ENCODE measurements at regions not wholly inside any gene's neighbourhood (a gene's known extent, or its start where the extent isn't known, plus 50 kb on each side); places are given as distances from the start of the nearest gene placed in this dataset.

DNA sequence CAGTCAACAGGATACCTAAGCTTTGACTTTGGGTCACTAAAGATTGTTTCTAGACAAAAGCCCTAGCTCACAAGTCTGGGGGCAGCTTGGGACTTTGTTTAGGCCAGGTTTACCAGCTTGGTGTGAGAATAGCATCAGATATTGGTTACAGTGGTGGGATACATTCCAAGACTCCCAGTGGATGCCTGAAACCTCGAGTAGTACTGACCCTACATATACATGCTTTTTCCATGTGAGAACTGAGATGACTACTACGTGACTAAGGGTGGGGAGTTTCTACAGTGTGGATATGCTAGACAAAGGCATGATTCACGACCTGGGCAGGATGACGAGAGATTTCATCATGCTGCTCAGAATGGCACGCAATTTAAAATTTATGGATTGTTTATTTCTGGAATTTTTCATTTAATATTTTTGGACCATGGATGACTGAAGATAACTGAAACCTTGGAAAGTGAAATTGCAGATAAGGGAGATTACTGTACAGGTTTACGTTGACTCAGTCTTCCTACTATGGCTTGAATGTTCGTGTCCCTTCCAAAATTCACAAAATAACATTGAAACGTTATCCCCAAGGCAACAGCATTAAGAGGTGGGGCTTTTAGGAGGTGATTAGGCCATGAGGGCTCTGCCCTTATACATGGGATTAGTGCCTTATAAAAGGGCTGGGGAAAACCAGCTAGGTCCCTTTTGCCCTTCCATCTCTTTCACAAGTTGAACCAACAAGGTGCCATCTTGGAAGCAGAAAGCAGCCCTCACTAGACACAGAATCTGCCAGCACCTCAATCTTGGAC lies 50.2 kb upstream of the CTAGE1 start:
- no peak for FAIRE-seq

DNA sequence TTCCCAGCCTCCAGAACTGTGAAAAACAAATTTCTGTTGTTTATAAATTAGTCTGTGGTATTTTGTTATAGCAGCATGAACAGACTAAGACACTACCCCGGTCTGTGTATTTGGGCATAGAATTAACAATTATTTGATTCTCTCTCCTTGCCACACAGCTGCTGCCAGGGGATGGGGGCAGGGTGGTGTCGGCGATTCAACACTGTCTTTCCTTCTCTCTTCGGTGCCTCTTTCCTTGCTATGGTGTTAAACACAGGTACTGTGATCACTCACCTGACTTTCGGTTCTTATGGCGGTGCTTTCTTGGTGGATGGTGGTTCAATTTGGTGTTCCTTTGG lies 50.8 kb upstream of the CTAGE1 start:
- no peak for FAIRE-seq

DNA sequence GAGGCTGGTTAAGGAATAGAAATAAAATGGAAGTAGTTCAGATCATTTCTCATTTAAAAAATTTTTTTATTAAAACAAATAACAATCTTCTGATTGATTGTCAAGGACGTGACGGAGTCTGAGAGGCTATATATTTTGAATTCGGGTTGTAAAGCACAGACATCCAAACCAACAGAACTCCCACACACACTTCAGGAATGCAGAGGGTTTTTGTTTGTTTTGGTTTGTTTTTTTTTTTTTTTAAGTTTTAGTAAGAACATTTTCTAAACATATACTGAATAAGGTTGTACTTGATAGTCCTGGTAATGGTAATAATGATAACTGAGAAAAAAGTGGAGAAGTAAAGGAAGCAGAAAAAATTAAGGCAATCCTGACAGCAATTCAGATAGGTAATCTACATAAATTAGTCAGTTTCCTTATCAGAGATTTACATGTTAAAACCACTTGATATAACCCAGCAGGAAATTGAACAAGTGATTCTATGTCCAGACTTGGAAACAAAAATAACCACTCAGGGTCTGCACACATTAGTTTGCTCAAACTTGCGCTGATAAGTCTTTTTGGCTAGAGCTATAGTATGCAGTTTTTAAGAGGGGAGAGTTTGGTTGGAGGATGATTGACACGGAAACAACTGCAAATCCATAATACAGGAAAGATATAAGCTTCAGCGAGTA lies 51.5 kb upstream of the CTAGE1 start:
- FAIRE-seq = no peak

DNA sequence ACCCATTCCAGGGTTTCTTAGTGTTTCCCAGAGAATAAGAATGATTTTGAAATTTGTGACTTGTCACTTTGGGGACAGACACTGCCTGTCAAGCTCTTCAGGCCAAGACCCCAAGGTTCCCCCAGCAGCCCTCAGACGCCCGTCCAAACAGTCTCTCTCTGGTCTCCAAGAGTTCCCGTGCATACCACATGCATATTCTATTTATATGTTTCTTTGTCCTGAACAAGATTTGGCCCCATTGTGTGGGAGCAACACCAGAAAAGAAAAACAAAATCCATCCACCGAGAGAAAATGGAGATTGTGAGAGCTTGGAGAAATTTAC lies 52.2 kb upstream of the CTAGE1 start:
- no peak for FAIRE-seq

DNA sequence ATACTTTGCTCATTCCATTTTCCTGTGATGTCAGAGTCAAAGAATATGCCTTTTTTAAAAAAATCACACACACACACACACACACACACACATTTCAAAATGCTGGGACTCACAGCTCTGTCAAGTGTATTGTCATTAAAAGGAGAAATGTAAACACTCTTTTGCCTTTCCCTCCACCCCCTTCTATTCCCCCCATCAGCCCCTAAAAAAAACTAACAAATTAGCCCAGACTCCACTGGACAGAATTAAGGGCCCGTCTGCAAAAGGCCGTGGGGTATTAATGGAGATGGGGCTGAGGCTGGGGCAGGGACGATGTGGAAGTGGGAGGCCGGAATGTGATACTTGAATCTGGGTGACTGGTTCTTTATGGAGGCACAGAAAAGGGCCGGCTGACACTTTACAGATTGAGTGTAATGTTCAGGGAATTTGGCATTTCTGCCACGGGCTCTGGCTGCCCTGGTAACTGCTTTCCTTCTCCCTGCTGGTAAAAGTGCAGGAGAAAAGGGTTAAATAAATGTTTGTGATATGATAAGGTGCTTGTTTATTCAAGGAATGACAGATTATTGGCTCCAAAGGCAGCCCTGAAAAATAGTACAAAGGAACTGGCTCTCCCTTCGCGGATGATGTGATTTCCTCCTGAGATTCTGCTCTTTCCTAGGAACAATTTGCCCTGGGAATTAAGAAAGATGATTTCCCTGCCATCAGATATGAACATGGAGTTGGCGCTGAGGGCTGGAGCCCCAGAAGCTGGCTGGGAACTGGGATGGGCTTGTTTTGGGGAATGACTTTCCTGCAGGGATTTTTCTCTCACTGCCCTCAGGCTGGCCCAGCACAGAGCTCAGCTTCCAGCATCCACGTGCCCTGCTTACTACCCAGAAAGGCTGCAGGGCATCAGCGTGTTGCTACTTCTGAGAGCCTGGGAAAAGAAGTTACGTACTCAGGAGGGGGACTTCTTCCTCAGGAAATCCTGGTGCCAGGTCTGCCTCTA lies 52.8 kb upstream of the CTAGE1 start:
- FAIRE-seq = no peak

DNA sequence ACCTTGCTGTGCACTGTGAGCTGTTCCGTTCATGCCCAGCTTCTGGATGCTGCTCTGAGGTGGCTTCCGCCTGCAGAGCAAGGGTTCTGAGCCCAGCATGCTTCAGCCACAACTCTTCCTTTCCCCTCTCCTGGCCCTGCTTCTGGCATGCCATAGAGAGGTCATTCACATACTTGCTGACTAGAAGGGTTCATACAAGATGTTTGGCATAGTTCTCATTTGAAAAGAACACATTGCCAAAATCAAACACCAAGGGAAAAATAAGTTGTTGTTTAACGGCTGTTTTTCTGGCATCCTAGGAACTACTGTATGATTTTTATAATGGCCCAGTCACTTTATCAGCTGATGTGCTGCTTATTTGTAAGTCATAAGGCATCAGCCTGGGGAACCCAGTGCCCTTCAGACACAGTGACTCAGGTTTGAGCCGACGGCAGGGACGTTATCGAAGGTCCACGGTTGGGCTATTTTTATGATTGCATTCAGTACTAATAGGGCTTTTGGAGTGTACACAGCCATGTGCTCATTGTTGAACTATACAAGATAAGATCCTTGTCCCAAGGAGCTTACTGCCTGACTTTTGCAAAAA lies 53.9 kb upstream of the CTAGE1 start:
- FAIRE-seq = no peak

DNA sequence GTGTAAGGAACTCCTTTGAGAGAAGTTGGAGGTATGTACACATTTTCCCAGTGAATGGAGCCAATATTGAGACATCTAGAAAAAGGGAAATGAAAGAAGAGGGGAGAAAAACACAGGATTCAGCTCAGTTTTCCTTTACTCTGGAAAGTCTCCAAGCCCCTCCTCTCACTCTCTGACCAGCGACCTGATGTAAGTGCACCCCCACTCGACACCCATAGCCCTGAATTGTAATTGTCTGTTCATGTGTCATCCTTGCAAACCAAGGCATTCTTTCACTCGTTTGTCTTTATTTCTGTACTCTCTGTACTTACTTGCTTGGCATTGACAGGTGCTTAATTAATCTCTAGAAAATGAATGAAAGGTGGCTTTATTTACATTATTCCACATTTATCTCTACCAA lies 55.7 kb upstream of the CTAGE1 start:
- no peak for FAIRE-seq

DNA sequence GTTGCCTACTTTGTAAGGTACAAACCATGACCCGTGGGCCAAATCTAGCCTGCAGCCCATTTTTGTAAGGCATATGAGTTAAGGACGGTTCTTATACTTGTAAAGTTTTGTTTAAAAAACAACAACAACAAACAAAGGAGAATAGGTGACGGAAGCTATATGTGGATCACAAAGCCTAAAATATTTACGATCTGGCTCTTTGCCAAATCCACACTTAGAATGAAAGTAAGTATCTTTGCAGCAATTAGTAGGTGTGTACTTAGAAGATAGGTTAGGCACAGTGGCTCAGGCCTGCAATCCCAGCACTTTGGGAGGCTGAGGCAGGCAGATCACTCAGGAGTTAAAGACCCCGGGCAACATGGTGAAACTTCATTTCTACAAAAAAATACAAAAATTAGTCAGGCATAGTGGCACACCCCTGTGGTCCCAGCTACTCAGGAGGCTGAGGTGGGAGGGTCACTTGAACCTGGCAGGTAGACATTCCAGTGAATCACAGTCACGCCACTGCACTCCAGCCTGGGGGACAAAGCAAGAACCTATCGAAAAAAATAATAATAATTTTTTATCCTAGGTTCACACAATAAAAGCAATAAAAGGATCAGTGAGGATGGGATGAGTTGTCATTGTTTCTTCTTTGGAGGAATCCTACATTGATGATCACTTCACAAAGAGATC lies 57.8 kb upstream of the CTAGE1 start:
- no peak for FAIRE-seq

DNA sequence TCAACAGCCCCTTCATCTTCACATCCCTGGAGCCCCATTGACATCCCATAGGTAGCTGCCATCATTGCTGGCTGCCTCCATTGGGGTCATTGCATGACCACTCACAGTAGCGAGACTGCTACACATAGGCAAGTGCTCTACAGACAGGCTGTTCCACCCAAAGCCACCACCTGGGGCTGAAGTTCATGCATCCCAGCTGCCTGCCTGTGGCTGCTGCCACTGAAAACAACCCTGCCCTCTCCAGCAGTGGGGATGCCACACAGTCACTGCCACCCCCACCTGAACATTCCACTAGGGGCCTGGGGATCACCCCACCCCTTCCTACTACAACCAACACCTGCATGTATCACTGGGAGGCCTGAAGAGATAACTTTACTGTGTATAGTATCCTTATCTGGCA lies 59.5 kb upstream of the CTAGE1 start:
- no peak for FAIRE-seq

DNA sequence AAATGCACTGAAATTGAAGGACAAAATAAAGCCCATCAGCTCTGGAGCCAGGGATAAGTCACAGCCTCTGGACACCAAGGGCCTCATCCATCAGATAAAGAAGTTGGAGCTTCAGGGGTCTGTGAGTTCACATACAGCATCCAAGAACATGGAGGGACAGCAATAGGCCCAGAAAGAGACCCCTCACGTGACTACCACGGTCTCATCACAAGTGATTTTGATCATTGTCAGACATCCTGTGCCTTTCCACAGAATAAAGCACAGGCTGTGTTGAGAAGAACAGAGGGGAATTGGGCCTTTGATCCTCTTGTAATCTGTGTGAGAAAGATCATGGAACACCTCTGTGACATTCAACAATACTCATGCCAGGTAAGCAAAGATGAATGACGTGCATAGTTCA lies 65.2 kb upstream of the CTAGE1 start:
- FAIRE-seq = no peak

DNA sequence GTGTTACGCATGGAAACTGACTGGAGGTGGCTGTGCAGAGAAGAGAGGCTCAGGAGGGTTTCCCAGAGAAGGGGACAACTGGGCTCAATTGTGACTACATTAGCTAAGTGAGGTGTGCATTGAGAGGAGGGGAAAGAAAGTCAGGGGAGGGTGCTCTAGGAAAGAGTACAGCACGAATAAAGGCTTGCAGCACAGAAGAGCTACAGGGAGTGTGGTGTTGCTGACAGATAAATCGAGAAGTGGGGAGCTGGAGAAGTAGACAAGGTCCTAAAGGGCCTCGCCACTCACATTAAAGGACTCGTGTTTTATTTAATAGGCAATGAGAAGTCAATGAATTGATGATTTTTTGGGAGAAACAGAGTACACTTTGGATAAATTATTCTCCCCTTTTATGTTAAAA lies 65.7 kb upstream of the CTAGE1 start:
- FAIRE-seq = no peak

DNA sequence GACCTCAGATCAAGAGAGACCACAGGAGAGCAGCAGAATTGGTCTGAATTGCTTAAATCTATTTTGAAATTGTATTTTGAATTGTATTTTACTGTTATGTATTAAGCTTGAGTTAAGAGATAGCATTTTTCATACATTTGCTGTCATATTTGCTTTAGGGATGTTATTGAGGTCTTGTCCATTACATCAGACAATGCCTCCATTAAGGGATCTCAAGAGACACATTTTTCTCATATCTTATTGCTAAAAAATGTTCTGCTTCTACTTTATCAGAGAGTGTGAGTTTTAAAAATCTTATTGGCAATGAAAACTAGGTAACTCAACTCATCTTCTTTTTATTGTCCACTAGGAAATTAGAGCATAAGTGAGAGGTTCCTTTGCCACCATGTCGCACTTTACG lies 66.8 kb upstream of the CTAGE1 start:
- FAIRE-seq = no peak

DNA sequence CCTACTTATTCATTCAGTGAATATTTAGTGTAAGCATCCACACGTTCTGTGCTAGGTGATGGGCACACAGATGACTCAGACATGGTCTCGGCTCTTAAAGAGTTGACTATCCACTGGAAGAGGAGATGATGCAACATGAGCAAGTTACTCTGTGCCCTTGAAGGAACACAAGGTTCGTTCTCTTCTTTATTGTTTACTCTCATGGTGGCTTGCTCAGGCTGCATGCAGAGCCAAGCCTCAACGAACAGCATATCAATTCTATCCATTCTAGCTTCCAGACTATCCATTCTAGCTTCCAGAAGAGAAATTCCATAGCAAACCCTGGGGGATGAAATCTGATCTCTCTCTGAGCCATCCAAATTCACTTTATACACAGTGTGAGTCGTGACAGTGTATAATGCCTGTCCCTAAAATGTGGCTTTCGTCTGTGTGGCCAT lies 68.1 kb upstream of the CTAGE1 start:
- no peak for FAIRE-seq

DNA sequence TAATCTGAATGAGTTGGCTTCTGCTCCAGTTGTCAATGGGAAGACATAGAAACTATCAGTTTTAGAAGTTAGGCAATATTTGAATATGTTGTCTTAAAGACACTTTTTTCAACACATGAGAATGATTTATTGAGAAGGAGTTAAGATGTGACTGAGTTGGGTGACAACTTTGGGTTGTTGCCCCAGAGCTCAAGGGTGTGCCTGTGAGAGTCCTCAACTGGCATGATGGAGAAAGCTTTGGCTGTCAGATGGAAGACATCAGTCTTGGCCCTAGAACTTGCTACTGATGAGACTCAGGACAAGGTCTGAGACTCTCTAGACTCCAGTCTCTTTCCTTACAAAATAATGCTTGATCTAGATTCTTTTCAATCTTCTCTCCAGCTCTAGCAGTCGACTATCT lies 69.0 kb upstream of the CTAGE1 start:
- FAIRE-seq = no peak

DNA sequence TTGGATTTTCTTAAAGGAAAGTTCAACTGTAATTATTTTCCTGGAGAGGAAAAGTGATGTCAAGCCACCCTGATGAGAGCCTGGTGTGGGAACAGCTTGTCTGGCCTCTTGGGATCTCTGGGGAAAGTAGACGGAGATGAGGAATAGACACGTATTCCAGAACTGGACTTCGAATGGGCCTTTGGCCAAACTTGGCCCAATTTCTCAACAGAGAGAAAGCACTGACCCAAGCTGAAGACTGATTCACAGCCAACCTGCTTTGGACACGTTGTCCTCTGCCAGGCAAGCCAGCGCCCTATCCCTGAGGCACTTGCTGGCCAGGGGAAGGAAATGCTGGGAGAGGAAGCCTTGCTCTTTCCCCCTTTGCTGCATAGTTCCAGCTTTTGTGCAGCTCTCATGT lies 70.8 kb upstream of the CTAGE1 start:
- FAIRE-seq = no peak

DNA sequence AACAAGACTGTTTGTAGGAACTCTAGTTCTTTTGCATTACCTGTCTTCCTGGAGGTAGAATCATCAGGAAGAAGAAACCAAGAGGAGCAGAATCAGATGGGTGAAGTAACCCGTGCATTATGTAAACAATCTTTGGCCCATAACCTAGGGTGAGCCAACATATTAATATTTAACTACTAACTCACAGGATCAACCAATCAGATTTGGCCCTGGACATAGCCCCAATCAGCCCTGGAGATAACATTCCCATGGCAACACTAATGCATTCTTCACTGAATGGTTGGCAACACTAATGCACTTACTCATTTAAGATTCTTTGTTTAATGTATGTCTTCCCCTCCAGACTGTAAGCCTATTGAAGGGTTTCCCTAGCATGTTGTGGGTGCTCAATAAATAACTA lies 72.0 kb upstream of the CTAGE1 start:
- FAIRE-seq = no peak

DNA sequence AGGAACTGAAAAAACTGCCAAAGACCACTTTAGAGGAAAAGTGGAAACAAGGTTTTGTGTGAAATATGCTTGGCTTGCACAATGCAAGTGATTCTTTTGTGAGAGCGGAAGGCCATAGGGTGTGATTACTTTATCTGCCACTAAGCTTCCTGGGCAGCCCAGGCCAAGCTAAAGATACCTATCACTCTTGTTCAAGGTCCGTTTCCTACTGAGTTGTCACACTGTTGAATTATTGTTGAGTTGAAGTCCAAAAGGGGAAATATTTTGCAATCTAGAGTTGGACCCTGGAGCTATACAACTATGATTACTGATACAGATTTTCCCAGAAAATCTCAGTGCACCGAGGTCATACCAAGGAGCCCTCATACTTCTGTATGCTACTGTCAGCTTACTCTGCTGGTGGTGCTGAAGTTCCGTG lies 72.7 kb upstream of the CTAGE1 start:
- FAIRE-seq = no peak

DNA sequence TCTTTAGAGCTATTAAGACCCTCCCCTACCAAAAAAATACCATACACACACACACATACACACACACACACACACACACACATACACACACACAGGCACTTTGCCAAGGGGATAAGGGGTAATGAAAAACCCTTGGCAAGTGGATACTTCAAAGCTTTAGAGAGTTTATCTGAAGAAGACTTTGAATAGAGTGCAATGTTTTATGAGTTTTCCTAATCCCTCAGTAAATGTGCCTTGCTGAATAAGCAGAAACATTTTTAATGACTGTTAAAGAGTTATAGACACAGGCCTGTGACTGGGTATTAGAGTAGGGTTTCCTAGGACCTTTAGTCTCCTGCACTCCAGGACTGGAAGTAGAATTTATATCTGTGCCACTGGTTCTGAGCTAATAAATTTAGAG lies 75.5 kb upstream of the CTAGE1 start:
- FAIRE-seq = no peak

DNA sequence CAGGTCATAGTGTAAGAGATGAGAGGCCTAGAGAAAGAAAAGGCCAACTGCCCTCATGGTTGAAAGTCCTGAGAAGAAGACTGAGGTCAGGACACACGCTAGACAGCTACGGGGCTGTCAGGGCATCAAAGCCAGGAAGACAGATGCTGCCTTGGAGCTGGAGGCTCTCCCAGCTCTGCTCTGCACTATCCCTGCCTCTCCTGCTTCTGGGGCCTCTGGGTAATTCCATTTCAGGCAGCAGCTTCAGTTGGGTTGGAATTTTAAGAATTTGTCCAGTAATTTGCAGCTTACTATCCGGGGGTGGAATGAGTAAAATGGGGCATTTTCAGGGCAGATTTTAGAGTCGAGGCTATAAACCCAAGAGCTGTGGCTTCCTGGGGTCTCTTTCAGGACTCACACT lies 76.2 kb upstream of the CTAGE1 start:
- no peak for FAIRE-seq

DNA sequence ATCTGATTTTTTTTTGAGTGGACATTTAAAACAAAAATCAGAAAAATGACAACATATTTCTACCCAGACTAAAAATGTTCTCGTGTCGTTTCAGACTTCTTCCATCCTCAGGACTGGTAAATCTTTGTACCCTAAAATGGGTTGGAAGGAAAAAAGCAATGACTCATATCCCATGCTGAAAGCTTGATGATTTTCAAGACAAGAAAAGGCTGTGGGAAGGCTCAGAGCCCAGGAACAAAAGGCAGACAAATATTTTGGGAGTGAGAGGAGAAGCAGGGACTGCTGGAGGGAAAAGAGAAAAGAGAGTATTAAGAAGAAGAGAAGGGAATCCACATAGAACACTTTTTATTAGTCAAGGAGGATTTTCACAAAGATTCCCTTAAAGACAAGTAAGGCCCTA lies 77.1 kb upstream of the CTAGE1 start:
- no peak for FAIRE-seq

DNA sequence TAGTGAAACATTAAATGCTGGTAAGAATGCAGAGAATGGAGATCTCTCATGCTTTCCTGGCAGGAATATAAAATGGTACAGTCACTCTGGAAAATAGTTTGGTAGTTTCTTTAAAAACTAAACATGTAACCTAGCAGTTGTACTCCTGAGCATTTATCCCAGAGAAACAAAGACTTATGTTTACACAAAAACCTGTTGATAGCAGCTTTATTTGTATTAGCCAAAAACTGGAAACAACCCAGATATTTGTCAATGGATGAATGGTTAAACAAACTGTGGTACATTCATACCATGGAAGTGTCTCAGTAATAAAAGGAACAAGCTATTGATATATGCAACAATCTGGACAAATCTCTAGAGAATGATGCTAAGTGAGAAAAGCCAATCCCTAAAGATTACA lies 81.7 kb upstream of the CTAGE1 start:
- no peak for FAIRE-seq

DNA sequence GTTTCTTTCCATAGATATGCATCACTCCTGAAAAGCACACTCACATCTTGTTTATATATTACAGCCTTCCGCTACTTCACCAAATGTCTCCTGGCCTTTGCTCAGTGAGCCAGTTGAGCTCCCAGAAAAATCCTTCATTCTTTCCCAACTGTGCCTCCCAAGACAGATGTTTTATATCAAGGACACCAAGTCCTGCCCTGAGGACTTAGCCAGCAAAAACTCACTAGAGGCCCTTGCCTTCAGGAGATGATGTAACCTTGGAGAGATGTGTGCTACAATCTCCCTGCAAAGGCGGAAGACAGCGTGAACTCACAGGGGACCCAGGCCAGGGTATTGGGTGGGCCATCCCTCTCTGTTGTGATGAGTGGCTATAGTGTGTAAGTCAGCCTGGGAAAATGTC lies 86.1 kb upstream of the CTAGE1 start:
- no peak for FAIRE-seq
